ENCODE measurements at regions not wholly inside any gene's neighbourhood (a gene's known extent, or its start where the extent isn't known, plus 50 kb on each side); places are given as distances from the start of the nearest gene placed in this dataset.

GRCh38 chr3:153952091-153952490 is 169.1 kb upstream of the ARHGEF26 start:
- no peak overlapping the region for H3K4me3 Mint-ChIP-seq
- no peak for TF ChIP-seq CTCF (IDR thresholded peaks at IDR 0.05; ENCODE audit: unreplicated experiment)
- H3K4me1 Mint-ChIP-seq: no peaks in the 10 kb centered on the region
- H3K27me3 Mint-ChIP-seq (ENCODE audit: low read depth): peaks cover 14% of the 10 kb centered on the region
- no peak for DNase-seq (ENCODE audit: low spot score in 2 of 2, unreplicated experiment in 2 of 2)
- no peaks in the 10 kb centered on the region for H3K36me3 Mint-ChIP-seq
- H3K9me3 Mint-ChIP-seq: peaks cover 4% of the 10 kb centered on the region
- no peak overlapping the region for H3K27ac Mint-ChIP-seq

- Mint-ChIP-seq H3K4me1 (peaks cover 6% of the 10 kb centered on the region), H3K4me3 (no peak overlapping the region), H3K27ac (no peak overlapping the region), H3K36me3 (no peaks in the 10 kb centered on the region), H3K27me3 (ENCODE audit: low read depth) (peaks cover 14% of the 10 kb centered on the region), H3K9me3 (no peaks in the 10 kb centered on the region)
- no peak for TF ChIP-seq CTCF (IDR thresholded peaks at IDR 0.05; ENCODE audit: unreplicated experiment)
- no peak for DNase-seq (ENCODE audit: low spot score in 2 of 2, unreplicated experiment in 2 of 2)
Observed at GRCh38 chr3:153956613-153957012, 164.6 kb upstream of the ARHGEF26 start.

- Mint-ChIP-seq H3K4me1 (peaks cover 6% of the 10 kb centered on the region), H3K36me3 (no peaks in the 10 kb centered on the region), H3K4me3 (no peak overlapping the region), H3K27ac (no peak overlapping the region), H3K9me3 (no peaks in the 10 kb centered on the region), H3K27me3 (ENCODE audit: low read depth) (peaks cover 14% of the 10 kb centered on the region)
- DNase-seq (ENCODE audit: low spot score in 2 of 2, unreplicated experiment in 2 of 2): no peak
- TF ChIP-seq CTCF (IDR thresholded peaks at IDR 0.05; ENCODE audit: unreplicated experiment): no peak
Observed at GRCh38 chr3:153957421-153957820, 163.8 kb upstream of the ARHGEF26 start.

GRCh38 chr3:153958635-153959595 is 162.3 kb upstream of the ARHGEF26 start:
- Mint-ChIP-seq H3K4me1 (peaks cover 6% of the 10 kb centered on the region), H3K36me3 (no peaks in the 10 kb centered on the region), H3K27me3 (ENCODE audit: low read depth) (peaks cover 14% of the 10 kb centered on the region), H3K4me3 (no peak overlapping the region), H3K27ac (peak overlapping the region; percentile 59), H3K9me3 (no peaks in the 10 kb centered on the region)
- DNase-seq (ENCODE audit: low spot score in 2 of 2, unreplicated experiment in 2 of 2): no peak
- no peak for TF ChIP-seq CTCF (IDR thresholded peaks at IDR 0.05; ENCODE audit: unreplicated experiment)

GRCh38 chr3:153960458-153961074 is 160.6 kb upstream of the ARHGEF26 start:
- H3K4me1 Mint-ChIP-seq: peaks cover 6% of the 10 kb centered on the region
- H3K27me3 Mint-ChIP-seq (ENCODE audit: low read depth): peaks cover 8% of the 10 kb centered on the region
- no peak for TF ChIP-seq CTCF (IDR thresholded peaks at IDR 0.05; ENCODE audit: unreplicated experiment)
- no peaks in the 10 kb centered on the region for H3K9me3 Mint-ChIP-seq
- H3K4me3 Mint-ChIP-seq: no peak overlapping the region
- no peaks in the 10 kb centered on the region for H3K36me3 Mint-ChIP-seq
- no peak for DNase-seq (ENCODE audit: low spot score in 2 of 2, unreplicated experiment in 2 of 2)
- H3K27ac Mint-ChIP-seq: no peak overlapping the region
